Fibroblast of lung (primary cell): ENCODE measurements at regions not wholly inside any gene's neighbourhood (a gene's known extent, or its start where the extent isn't known, plus 50 kb on each side); places are given as distances from the start of the nearest gene placed in this dataset.

Source experiments
- EZH2 ChIP-seq: IDR thresholded peaks from 2 replicates; pipeline ENCODE4 v1.5.1; 2012; ENCODE audit warnings: low read length, control low read depth, mild to moderate bottlenecking; ENCODE audit errors: missing control alignments
- TF ChIP-seq, protein P1 (sequence below), 2 donors: IDR thresholded peaks in 1 of 2; conservative IDR thresholded peaks in 1 of 2; 1 replicate in 1 of 2; 2 replicates in 1 of 2; pipeline ENCODE4 v1.5.1; 2011 to 2012; ENCODE audit warnings: low read length in 2 of 2, control low read depth in 1 of 2, inconsistent platforms in 1 of 2, low read depth in 1 of 2, mild to moderate bottlenecking in 1 of 2

DNA sequence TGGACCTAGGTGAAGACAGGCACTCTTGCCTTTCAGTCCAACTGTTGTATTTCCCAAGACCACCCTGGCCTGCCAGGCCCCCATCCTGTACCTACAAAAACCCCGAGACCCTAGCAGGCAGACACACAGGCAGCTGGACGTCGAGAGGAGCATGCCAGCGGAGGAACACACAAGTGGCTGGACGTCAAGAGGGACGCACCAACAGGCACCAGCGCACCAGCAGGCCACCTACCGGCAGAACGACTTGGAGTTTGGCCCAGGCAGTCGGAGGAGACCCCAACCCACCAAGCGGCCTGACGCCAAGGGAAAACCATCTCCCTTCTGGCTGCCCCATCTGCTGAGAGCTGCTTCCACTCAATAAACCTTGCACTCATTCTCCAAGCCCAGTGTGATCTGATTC is 1883.4 kb upstream of the RAG2 start:
- TF ChIP-seq EZH2, result no peak
- TF ChIP-seq, protein P1, sequence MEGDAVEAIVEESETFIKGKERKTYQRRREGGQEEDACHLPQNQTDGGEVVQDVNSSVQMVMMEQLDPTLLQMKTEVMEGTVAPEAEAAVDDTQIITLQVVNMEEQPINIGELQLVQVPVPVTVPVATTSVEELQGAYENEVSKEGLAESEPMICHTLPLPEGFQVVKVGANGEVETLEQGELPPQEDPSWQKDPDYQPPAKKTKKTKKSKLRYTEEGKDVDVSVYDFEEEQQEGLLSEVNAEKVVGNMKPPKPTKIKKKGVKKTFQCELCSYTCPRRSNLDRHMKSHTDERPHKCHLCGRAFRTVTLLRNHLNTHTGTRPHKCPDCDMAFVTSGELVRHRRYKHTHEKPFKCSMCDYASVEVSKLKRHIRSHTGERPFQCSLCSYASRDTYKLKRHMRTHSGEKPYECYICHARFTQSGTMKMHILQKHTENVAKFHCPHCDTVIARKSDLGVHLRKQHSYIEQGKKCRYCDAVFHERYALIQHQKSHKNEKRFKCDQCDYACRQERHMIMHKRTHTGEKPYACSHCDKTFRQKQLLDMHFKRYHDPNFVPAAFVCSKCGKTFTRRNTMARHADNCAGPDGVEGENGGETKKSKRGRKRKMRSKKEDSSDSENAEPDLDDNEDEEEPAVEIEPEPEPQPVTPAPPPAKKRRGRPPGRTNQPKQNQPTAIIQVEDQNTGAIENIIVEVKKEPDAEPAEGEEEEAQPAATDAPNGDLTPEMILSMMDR (conservative IDR thresholded peaks at IDR 0.05 in 1 of 2, IDR thresholded peaks at IDR 0.05 in 1 of 2; ENCODE audit: low read depth in 1 of 2, low read length in 2 of 2), result no peak
